ENCODE measurements at regions not wholly inside any gene's neighbourhood (a gene's known extent, or its start where the extent isn't known, plus 50 kb on each side); places are given as distances from the start of the nearest gene placed in this dataset.

- H3K18ac ChIP-seq (ENCODE audit: low read depth in 1 of 2, low read length in 2 of 2): no peak overlapping the region
- WGBS: no CpG with 5 or more reads among the region's 2 CpGs
- H2BK15ac ChIP-seq (ENCODE audit: low read depth, poor library complexity, severe bottlenecking): no peak overlapping the region
Observed at GRCh38 chr9:32220750-32221149, 163.7 kb upstream of the ACO1 start.

DNA sequence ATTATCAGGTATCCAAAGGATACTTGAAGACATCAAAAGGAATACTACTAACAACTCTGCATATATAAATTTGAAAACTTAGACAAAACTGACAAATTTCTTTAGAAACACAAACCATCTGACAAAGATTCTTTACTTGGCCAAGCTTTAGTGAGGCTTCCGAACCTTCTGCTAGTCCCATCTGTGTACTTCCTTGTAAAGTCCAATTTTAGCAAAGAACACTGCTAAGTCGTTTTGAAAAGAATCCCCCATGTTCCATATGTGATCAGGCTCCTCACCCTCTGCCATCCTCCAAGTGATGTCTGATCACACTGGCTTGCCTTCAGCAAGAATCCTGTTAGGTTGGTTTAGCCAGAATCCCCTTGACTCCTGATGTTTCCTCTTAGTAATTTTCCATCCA is 150.0 kb upstream of the ACO1 start:
- Histone ChIP-seq H3K4me2 (ENCODE audit: low read length, poor library complexity, severe bottlenecking) (no peak overlapping the region), H3K14ac (ENCODE audit: low read length in 2 of 2) (no peak overlapping the region), H2BK120ac (ENCODE audit: low read depth, low read length) (no peak overlapping the region), H3K27ac (ENCODE audit: low read length, poor library complexity, severe bottlenecking) (no peak overlapping the region), H2AFZ (ENCODE audit: low read depth, low read length) (no peak overlapping the region), H3K4me1 (ENCODE audit: control insufficient read depth, insufficient read depth, low read depth, low read length) (no peaks in the 10 kb centered on the region), H3K4ac (ENCODE audit: low read depth in 1 of 2, low read length in 2 of 2) (no peak overlapping the region), H4K91ac (ENCODE audit: low read length) (no peak overlapping the region), H2AK5ac (ENCODE audit: low read length, severe bottlenecking) (no peak overlapping the region), H3K23ac (ENCODE audit: low read length in 2 of 2) (no peak overlapping the region), H3K4me3 (ENCODE audit: insufficient read depth in 1 of 2, low read depth in 1 of 2, low read length in 2 of 2) (no peak overlapping the region), H2BK5ac (ENCODE audit: low read depth, low read length, poor library complexity, severe bottlenecking) (no peak overlapping the region), H4K8ac (ENCODE audit: low read length) (no peak overlapping the region), H2BK12ac (ENCODE audit: low read length in 2 of 2) (no peak overlapping the region), H2BK15ac (ENCODE audit: low read depth, poor library complexity, severe bottlenecking) (no peak overlapping the region), H3K36me3 (ENCODE audit: control insufficient read depth in 1 of 2, insufficient read depth in 2 of 2, low read depth in 1 of 2, low read length in 2 of 2) (no peaks in the 10 kb centered on the region), H3K9ac (ENCODE audit: low read length) (no peak overlapping the region), H3K79me1 (replicated peaks; ENCODE audit: low read length, poor library complexity, severe bottlenecking) (no peaks in the 10 kb centered on the region), H3K18ac (ENCODE audit: low read depth in 1 of 2, low read length in 2 of 2) (no peak overlapping the region), H3K27me3 (ENCODE audit: control insufficient read depth in 1 of 2, insufficient read depth in 1 of 2, low read length in 2 of 2) (no peaks in the 10 kb centered on the region), H3K9me3 (ENCODE audit: control insufficient read depth, low read length) (no peaks in the 10 kb centered on the region)
- 46% methylated on average over 2 of the region's 2 CpGs for WGBS
- DNase-seq: no peak

More at GRCh38 chr9:32220750-32221149, 163.7 kb upstream of the ACO1 start:
- Histone ChIP-seq H3K27me3 (ENCODE audit: control insufficient read depth in 1 of 2, insufficient read depth in 1 of 2, low read length in 2 of 2) (no peaks in the 10 kb centered on the region), H3K4ac (ENCODE audit: low read depth in 1 of 2, low read length in 2 of 2) (no peak overlapping the region), H3K4me1 (ENCODE audit: control insufficient read depth, insufficient read depth, low read depth, low read length) (no peaks in the 10 kb centered on the region), H2AFZ (ENCODE audit: low read depth, low read length) (no peak overlapping the region), H4K91ac (ENCODE audit: low read length) (no peak overlapping the region), H3K36me3 (ENCODE audit: control insufficient read depth in 1 of 2, insufficient read depth in 2 of 2, low read depth in 1 of 2, low read length in 2 of 2) (no peaks in the 10 kb centered on the region), H3K27ac (ENCODE audit: low read length, poor library complexity, severe bottlenecking) (no peak overlapping the region), H3K14ac (ENCODE audit: low read length in 2 of 2) (no peak overlapping the region), H4K8ac (ENCODE audit: low read length) (no peak overlapping the region), H3K9me3 (ENCODE audit: control insufficient read depth, low read length) (no peaks in the 10 kb centered on the region), H3K4me2 (ENCODE audit: low read length, poor library complexity, severe bottlenecking) (no peak overlapping the region), H3K23ac (ENCODE audit: low read length in 2 of 2) (no peak overlapping the region), H2AK5ac (ENCODE audit: low read length, severe bottlenecking) (no peak overlapping the region), H2BK5ac (ENCODE audit: low read depth, low read length, poor library complexity, severe bottlenecking) (no peak overlapping the region), H3K79me1 (replicated peaks; ENCODE audit: low read length, poor library complexity, severe bottlenecking) (no peaks in the 10 kb centered on the region), H3K4me3 (ENCODE audit: insufficient read depth in 1 of 2, low read depth in 1 of 2, low read length in 2 of 2) (no peak overlapping the region), H3K9ac (ENCODE audit: low read length) (no peak overlapping the region), H2BK12ac (ENCODE audit: low read length in 2 of 2) (no peak overlapping the region), H2BK120ac (ENCODE audit: low read depth, low read length) (no peak overlapping the region)
- no peak for DNase-seq

DNA sequence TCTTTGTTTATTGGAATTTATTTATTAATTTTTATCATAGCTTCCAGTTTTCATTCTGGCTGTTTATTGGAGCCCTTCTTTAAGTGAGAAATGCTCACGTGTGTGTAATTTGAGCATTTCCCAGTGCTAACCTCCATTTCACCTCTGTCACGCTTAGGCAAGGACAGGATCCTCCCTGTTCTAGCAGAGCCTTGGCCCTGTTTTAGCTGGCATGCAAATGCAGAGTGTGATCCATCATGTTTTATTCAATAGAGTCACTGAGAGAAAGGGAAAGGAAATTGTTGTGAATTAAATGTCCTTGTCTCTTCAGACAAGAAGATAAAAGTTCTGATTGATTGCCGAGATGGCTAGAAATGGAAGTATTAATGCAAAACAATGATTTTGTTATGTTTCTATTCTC is 137.3 kb upstream of the ACO1 start:
- Histone ChIP-seq H3K27ac (ENCODE audit: low read length, poor library complexity, severe bottlenecking) (no peak overlapping the region), H3K9me3 (ENCODE audit: control insufficient read depth, low read length) (no peaks in the 10 kb centered on the region), H2BK5ac (ENCODE audit: low read depth, low read length, poor library complexity, severe bottlenecking) (no peak overlapping the region), H3K79me1 (replicated peaks; ENCODE audit: low read length, poor library complexity, severe bottlenecking) (no peaks in the 10 kb centered on the region), H4K91ac (ENCODE audit: low read length) (no peak overlapping the region), H3K9ac (ENCODE audit: low read length) (no peak overlapping the region), H3K18ac (ENCODE audit: low read depth in 1 of 2, low read length in 2 of 2) (no peak overlapping the region), H4K8ac (ENCODE audit: low read length) (no peak overlapping the region), H2BK12ac (ENCODE audit: low read length in 2 of 2) (no peak overlapping the region), H3K4me3 (ENCODE audit: insufficient read depth in 1 of 2, low read depth in 1 of 2, low read length in 2 of 2) (no peak overlapping the region), H2AFZ (ENCODE audit: low read depth, low read length) (no peak overlapping the region), H2BK120ac (ENCODE audit: low read depth, low read length) (no peak overlapping the region), H3K4me2 (ENCODE audit: low read length, poor library complexity, severe bottlenecking) (no peak overlapping the region), H3K23ac (ENCODE audit: low read length in 2 of 2) (no peak overlapping the region), H3K36me3 (ENCODE audit: control insufficient read depth in 1 of 2, insufficient read depth in 2 of 2, low read depth in 1 of 2, low read length in 2 of 2) (no peaks in the 10 kb centered on the region), H3K14ac (ENCODE audit: low read length in 2 of 2) (no peak overlapping the region), H3K4me1 (ENCODE audit: control insufficient read depth, insufficient read depth, low read depth, low read length) (no peaks in the 10 kb centered on the region), H3K27me3 (ENCODE audit: control insufficient read depth in 1 of 2, insufficient read depth in 1 of 2, low read length in 2 of 2) (peaks cover 0 to 5% of the 10 kb centered on the region in 2 experiments), H2BK15ac (ENCODE audit: low read depth, poor library complexity, severe bottlenecking) (no peak overlapping the region), H3K4ac (ENCODE audit: low read depth in 1 of 2, low read length in 2 of 2) (no peak overlapping the region), H2AK5ac (ENCODE audit: low read length, severe bottlenecking) (no peak overlapping the region)
- no peak for DNase-seq
- 78% methylated on average over 3 of the region's 3 CpGs for WGBS

- 93% methylated on average over 2 of the region's 2 CpGs for WGBS
- no peak overlapping the region for H3K4ac ChIP-seq (ENCODE audit: low read depth in 1 of 2, low read length in 2 of 2)
- H3K36me3 ChIP-seq (ENCODE audit: control insufficient read depth in 1 of 2, insufficient read depth in 2 of 2, low read depth in 1 of 2, low read length in 2 of 2): no peaks in the 10 kb centered on the region
Observed at GRCh38 chr9:32248189-32248712, 136.2 kb upstream of the ACO1 start.

More at GRCh38 chr9:32248189-32248712, 136.2 kb upstream of the ACO1 start:
- Histone ChIP-seq H2BK5ac (ENCODE audit: low read depth, low read length, poor library complexity, severe bottlenecking) (no peak overlapping the region), H4K8ac (ENCODE audit: low read length) (no peak overlapping the region), H3K27ac (ENCODE audit: low read length, poor library complexity, severe bottlenecking) (no peak overlapping the region), H3K27me3 (ENCODE audit: control insufficient read depth in 1 of 2, insufficient read depth in 1 of 2, low read length in 2 of 2) (peaks cover 0 to 5% of the 10 kb centered on the region in 2 experiments), H3K4me1 (ENCODE audit: control insufficient read depth, insufficient read depth, low read depth, low read length) (no peaks in the 10 kb centered on the region), H3K23ac (ENCODE audit: low read length in 2 of 2) (no peak overlapping the region), H2BK120ac (ENCODE audit: low read depth, low read length) (no peak overlapping the region), H3K4me2 (ENCODE audit: low read length, poor library complexity, severe bottlenecking) (no peak overlapping the region), H3K18ac (ENCODE audit: low read depth in 1 of 2, low read length in 2 of 2) (no peak overlapping the region), H3K4me3 (ENCODE audit: insufficient read depth in 1 of 2, low read depth in 1 of 2, low read length in 2 of 2) (no peak overlapping the region), H2AK5ac (ENCODE audit: low read length, severe bottlenecking) (no peak overlapping the region), H2BK15ac (ENCODE audit: low read depth, poor library complexity, severe bottlenecking) (no peak overlapping the region), H3K79me1 (replicated peaks; ENCODE audit: low read length, poor library complexity, severe bottlenecking) (no peaks in the 10 kb centered on the region), H2AFZ (ENCODE audit: low read depth, low read length) (no peak overlapping the region), H4K91ac (ENCODE audit: low read length) (no peak overlapping the region), H2BK12ac (ENCODE audit: low read length in 2 of 2) (no peak overlapping the region), H3K9me3 (ENCODE audit: control insufficient read depth, low read length) (no peaks in the 10 kb centered on the region), H3K9ac (ENCODE audit: low read length) (no peak overlapping the region), H3K14ac (ENCODE audit: low read length in 2 of 2) (no peak overlapping the region)
- DNase-seq: no peak
